Stimulated activated CD4-positive, alpha-beta T cell treated with anti-CD3 and anti-CD28 coated beads, Interleukin-4, amount 100 ng/mL, for 24 hours (primary cell): ENCODE measurements at regions not wholly inside any gene's neighbourhood (a gene's known extent, or its start where the extent isn't known, plus 50 kb on each side); places are given as distances from the start of the nearest gene placed in this dataset.
"Not testable (repeated sequence)": the region's sequence is repeated elsewhere in the genome, so short reads cannot be mapped to it uniquely, and the experiment has no call there.

ENCODE experiments used
- DNase-seq: peaks from one replicate; pipeline ENCODE4 v3.0.0-alpha.2; 2020

- no peak for DNase-seq
Observed at GRCh38 chr12:47367912-47368537, 288.3 kb upstream of the AMIGO2 start.

GRCh38 chr12:47366579-47366978 is 286.8 kb upstream of the AMIGO2 start:
- DNase-seq, result no peak

DNA sequence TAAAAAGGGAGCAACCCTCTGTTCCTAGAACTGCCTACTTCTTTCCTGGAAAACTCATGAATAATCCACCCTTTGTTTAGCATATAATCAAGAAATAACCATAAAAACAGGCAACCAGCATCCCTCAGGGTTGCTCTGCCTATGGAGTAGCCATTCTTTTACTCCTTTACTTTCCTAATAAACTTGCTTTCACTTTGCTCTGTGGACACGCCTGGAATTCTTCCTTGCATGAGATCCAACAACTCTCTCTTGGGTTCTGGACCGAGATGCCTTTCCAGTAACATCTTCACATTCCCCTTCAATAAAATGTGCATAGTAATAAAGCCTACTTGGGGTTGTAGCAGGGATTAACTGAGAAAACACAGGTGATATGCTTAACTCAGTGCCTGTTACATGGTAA is 286.4 kb upstream of the AMIGO2 start:
- DNase-seq, result no peak

GRCh38 chr12:47365443-47366076 is 285.8 kb upstream of the AMIGO2 start:
- not testable (repeated sequence) for DNase-seq

GRCh38 chr12:47364261-47364660 is 284.5 kb upstream of the AMIGO2 start:
- DNase-seq, result no peak

GRCh38 chr12:47362126-47362705 is 282.5 kb upstream of the AMIGO2 start:
- no peak for DNase-seq

DNA sequence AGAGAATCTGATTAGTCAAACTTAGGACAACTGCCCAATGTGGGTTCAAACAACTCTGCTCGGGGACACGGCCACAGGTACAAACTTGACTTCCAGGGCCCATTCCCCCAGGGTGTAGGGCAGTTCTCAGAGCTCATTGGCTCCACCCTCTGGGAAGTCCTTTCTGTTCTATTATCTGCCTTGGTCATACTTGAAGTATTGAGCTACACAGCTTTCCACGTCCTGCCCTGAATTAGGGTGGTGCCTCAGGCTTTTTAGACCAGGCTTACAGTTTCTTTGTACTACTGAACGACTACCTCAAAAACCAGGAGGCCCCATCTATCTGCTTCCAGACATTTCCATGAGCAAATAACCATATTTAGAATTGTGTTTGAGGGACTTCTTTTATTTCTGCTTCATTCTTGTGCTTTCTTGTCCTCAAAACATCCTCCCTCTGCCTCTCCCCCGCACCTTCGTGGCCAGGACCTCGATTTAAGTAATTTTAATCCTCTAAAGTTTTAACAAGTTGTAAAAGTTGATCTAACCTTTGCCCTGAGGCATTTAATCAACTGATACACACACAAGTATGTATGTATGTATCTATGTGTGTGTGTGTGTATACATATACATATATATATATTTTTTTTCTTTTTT is 281.7 kb upstream of the AMIGO2 start:
- DNase-seq, result peak; percentile 55

- no peak for DNase-seq
Observed at GRCh38 chr12:47360771-47361388, 281.1 kb upstream of the AMIGO2 start.

DNA sequence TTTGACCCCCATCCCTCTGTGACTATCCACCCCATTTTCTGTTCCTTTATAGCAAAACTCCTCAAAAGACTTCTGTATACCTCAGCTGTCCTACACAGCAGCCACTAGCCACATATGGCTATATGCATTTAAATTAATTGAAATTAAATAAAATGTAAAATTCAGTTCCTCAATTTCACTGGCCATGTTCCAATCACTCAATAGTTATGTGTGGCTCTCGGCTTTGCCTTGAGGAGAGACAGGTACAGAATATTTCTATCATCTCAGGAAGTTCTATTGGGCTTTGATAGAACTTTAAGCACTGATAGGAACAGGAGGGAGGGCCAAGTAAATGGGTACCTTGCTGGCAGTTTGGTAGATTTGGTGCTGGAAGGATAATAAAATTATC is 280.3 kb upstream of the AMIGO2 start:
- DNase-seq, result no peak

- no peak for DNase-seq
Observed at GRCh38 chr12:47359310-47360092, 279.7 kb upstream of the AMIGO2 start.

GRCh38 chr12:47357006-47357405 is 277.2 kb upstream of the AMIGO2 start:
- not testable (repeated sequence) for DNase-seq

DNA sequence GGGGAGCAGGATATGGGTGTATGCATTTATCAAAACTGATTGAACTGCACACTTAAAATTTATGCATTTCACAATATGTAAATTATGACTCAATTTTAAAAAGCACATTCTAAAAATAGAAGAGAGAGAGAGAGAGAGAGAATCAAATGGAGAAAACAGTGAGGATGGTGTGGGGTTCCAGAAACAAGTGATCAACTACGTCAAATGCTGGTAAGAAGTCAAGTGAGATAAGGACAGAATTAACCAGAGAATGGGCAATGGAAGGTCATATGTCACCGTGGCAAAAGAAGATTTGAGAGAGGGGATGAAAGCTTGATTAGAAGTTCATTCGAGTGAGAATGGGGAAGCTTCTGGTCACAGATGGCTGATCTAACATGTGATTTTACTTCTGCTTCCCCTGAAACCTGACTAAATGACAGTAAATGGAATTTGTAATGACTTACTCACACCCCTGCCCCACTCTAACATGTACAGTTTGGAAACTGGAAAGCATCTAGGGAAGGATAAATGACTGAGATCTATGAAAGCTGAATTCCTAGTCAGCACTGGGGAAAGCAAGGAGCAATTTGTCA is 276.5 kb upstream of the AMIGO2 start:
- peak; percentile 59 for DNase-seq

DNA sequence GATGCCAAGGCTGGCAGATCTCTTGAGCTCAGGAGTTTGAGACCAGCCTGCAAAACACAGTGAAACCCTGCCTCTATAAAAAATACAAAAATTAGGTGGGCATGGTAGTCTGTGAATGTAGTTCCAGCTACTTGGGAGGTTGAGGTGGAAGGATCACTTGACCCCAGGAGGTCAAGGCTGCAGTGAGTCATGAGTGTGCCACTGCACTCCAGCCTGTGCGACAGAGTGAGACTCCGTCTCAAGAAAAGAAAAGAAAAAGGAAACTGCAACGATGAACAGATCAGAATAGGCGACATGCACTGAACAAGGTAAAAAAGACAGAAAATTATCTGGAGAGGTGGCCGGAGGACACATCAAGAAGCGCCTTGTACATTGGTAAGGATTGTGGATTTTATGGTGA is 273.7 kb upstream of the AMIGO2 start:
- no peak for DNase-seq

- no peak for DNase-seq
Observed at GRCh38 chr12:47352067-47352466, 272.3 kb upstream of the AMIGO2 start.

- no peak for DNase-seq
Observed at GRCh38 chr12:47351526-47351925, 271.8 kb upstream of the AMIGO2 start.

- no peak for DNase-seq
Observed at GRCh38 chr12:47350062-47350408, 270.3 kb upstream of the AMIGO2 start.

DNA sequence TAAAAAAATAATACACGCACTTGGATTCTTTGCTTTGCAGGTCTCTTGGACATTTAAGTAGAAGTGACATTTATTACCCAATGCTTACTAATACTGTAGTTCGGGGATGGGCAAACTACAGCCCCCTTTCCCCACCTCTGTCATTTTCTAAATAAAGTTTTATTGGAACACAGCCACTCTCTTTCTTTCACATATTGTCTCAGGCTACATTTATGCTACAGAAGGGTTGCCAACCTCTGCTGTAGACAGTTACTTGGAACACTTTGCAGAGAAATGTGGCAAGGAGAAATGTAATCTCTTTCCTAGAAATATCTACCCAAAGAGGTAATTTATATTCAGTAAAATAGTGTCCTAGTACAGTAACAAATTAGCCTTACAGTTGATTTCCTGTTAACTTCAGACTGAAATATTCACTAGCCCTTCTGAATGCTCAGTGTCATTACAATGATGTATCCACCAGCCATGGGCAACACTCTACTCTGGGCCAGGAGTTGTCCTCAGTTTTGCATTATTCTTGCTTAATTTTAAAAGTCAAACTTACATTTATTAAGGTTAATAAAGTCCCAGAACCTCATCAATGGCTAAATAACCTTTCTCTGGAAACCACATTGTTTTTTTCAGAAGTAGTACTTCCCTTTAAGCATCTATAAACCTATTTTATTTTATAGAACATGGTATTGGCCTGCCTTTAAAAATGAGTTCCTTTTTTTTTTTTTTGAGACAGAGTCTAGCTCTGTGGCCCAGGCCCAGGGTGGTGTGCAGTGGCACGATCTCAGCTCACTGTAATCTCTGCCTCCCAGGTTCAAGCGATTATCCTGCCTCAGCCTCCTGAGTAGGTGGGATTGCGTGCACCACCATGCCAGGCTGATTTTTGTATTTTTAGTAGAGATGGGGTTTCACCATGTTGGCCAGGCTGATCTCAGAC is 269.6 kb upstream of the AMIGO2 start:
- peak; percentile 46 for DNase-seq

DNA sequence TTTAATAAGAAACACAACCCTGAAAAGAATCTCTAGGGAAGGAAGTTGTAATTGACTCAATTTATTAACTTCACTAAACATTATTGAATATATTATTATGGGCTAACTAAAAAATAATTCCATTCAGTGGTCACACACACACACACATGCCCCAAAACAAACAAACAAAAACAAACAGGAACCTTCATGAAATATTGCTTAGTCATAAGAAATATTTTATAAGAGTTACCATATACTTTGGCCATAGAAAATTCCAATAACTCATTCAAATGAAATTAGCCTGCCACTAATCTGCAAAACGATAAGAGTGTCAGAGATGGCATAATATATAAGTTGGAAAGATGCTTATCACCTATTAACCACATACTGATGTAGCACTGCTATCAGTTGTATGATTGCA is 268.4 kb upstream of the AMIGO2 start:
- no peak for DNase-seq

GRCh38 chr12:47346251-47347019 is 266.7 kb upstream of the AMIGO2 start:
- DNase-seq, result no peak
